Activated naive CD8-positive, alpha-beta T cell (primary cell): ENCODE measurements at regions not wholly inside any gene's neighbourhood (a gene's known extent, or its start where the extent isn't known, plus 50 kb on each side); places are given as distances from the start of the nearest gene placed in this dataset.
"Not testable (repeated sequence)": the region's sequence is repeated elsewhere in the genome, so short reads cannot be mapped to it uniquely, and the experiment has no call there.

Source experiments
- H3K27ac Mint-ChIP-seq: one replicate; pipeline ENCODE4 v1.8.0; 2021; ENCODE audit warnings: mixed read lengths
- H3K27me3 Mint-ChIP-seq: one replicate; pipeline ENCODE4 v1.8.0; 2021; ENCODE audit warnings: mixed read lengths
- H3K36me3 Mint-ChIP-seq: one replicate; pipeline ENCODE4 v1.8.0; 2021; ENCODE audit warnings: mixed read lengths
- H3K4me1 Mint-ChIP-seq: one replicate; pipeline ENCODE4 v1.8.0; 2021; ENCODE audit warnings: low read depth, mixed read lengths
- H3K4me3 Mint-ChIP-seq: one replicate; pipeline ENCODE4 v1.8.0; 2021; ENCODE audit warnings: mild to moderate bottlenecking, mixed read lengths
- H3K9me3 Mint-ChIP-seq: one replicate; pipeline ENCODE4 v1.8.0; 2021; ENCODE audit warnings: low read depth, mixed read lengths

DNA sequence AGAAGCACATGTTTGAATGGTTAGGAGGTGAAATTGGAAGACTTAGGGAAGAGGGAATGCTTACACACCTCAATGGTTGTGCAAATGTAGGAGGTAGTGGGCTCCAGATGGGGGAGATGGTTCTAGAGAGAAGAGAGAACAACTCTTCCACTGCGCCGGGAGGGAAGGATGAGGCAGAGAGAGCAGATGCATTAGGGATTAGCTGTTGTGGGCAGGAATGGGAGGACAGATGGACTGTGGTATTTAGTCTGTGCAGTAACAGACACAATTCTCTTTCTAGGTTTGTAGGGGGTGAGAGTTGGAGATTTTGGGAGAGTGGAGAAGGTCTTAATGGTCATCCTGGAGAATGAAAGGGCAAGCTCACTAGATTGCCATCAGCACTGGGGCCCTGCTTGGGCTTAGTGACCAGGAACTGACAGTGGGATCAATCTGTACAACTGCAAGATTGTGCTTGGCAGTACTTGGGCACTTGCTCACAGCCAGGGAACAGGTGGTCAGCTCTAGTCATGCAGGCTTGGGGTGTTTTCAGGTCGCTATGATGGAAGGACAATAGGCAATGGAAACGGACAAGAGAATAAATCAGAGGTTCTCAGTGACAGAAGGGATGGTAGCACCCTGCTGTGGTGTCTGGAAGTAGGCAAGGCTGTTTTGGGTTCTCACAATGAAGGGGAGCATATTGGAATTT, 182.0 kb upstream of the MYLIP start:
- Mint-ChIP-seq H3K9me3 (no peaks in the 10 kb centered on the region), H3K27me3 (no peaks in the 10 kb centered on the region), H3K4me3 (no peak overlapping the region), H3K4me1 (no peaks in the 10 kb centered on the region), H3K27ac (no peak overlapping the region), H3K36me3 (no peaks in the 10 kb centered on the region)

DNA sequence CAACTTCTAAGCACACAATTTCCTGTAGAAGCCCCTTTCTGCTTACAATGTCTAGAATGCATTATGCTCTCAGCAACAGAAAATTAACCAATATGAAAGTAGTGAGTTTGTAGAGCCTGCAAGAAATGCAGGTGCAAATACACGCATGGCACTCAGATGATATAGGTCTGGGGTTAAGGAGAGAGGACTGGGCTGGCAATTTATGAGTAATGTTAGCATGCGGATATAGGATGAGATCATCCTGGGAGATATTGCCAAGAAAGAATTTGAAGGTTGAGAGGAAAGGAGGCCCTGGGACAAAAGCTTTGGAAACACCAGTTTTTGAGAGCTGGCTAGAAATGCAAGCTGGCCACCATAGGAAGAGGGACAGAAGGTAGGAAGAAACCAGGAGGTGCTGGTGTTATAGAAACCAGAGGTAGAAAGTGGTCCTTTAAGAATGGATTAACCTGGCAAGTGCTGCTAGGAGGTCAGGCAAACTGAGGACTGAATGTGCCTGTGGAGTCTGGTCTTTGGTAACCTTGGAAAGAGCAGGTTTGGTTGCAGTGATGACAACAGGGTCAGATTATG, 183.2 kb upstream of the MYLIP start:
- Mint-ChIP-seq H3K4me3 (no peak overlapping the region), H3K4me1 (no peaks in the 10 kb centered on the region), H3K9me3 (no peaks in the 10 kb centered on the region), H3K27ac (no peak overlapping the region), H3K36me3 (no peaks in the 10 kb centered on the region), H3K27me3 (no peaks in the 10 kb centered on the region)

DNA sequence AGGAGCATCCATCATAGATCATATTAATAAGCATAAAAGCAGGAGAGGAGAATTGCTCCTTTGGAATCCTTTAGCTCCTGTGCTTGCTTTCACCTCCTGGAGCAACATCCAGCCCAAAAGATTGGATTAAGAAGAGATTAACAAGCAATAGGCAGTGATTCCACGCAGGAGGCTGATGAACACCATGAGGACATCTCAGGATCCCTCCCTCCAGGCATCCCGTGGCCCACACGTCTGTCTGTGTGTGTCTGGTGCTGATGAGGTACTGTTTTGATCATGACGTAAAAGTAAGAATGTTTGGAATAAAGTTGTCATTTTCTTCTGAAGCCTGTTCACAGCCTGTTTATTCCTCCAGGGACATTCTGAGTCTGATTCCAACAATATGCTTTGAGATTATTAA, 185.5 kb upstream of the MYLIP start:
- Mint-ChIP-seq H3K27ac (no peak overlapping the region), H3K4me1 (no peaks in the 10 kb centered on the region), H3K9me3 (no peaks in the 10 kb centered on the region), H3K4me3 (no peak overlapping the region), H3K27me3 (no peaks in the 10 kb centered on the region), H3K36me3 (no peaks in the 10 kb centered on the region)

DNA sequence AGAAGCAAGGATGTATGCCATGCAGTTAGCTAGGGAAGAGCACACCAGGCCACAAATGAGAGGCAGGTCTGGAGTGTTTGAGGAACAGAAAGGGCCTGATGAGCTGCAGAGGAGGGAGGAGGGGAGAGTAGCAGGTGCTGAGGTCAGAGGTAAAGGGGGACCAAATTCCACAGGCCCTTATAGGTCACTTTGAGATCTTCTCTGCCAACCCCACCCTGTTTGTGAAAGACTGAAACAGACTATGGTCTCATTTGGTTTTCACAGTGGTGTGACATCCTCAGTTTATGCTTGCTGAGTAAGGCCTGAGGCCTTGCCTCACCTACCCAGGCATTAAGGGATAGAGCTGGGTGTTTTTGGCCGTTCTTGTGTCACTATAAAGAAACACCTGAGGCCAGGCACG, 187.7 kb upstream of the MYLIP start:
- H3K9me3 Mint-ChIP-seq = no peaks in the 10 kb centered on the region
- no peaks in the 10 kb centered on the region for H3K36me3 Mint-ChIP-seq
- H3K27ac Mint-ChIP-seq = no peak overlapping the region
- no peaks in the 10 kb centered on the region for H3K27me3 Mint-ChIP-seq
- H3K4me1 Mint-ChIP-seq = no peaks in the 10 kb centered on the region
- H3K4me3 Mint-ChIP-seq = no peak overlapping the region

DNA sequence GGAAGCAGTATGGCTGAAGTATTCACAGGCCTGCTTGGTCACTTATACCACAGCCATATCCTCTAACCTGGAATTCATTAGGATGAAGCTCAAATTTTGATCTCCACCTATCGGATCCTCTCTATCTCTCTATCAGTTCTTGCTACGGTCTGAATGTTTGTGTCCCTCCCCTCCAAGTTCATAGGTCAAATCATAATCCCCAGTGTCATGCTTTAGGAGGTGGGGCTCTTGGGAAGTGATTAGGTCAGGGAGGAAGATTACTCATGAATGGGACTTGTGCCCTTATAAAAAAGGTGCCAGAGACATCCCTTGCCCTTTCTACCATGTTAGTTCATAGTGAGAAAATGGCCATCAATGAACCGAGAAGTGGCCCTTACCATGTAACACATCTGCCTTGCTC, 190.8 kb upstream of the MYLIP start:
- H3K4me1 Mint-ChIP-seq = no peaks in the 10 kb centered on the region
- H3K36me3 Mint-ChIP-seq = no peaks in the 10 kb centered on the region
- no peaks in the 10 kb centered on the region for H3K9me3 Mint-ChIP-seq
- H3K27ac Mint-ChIP-seq = no peak overlapping the region
- no peaks in the 10 kb centered on the region for H3K27me3 Mint-ChIP-seq
- no peak overlapping the region for H3K4me3 Mint-ChIP-seq

DNA sequence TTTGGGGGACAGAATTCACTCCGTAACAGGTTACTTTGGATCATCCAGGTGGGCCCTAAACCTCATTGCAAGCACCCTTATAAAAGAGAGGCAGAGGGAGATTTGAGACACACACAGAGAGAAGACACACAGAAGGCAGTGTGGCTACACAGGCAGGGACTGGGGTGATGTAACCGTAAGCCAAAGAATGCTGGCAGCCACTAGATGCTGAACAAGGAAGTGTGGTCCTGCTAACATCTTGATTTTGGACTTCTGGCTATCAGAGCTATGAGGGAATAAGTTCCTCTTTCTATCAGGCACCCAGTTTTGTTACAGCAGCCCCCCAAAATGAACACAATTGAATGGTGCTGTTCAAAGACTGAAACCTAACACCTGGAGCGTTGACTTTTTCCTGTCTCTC, 191.3 kb upstream of the MYLIP start:
- no peaks in the 10 kb centered on the region for H3K9me3 Mint-ChIP-seq
- no peaks in the 10 kb centered on the region for H3K4me1 Mint-ChIP-seq
- no peaks in the 10 kb centered on the region for H3K36me3 Mint-ChIP-seq
- H3K27ac Mint-ChIP-seq = no peak overlapping the region
- H3K4me3 Mint-ChIP-seq = no peak overlapping the region
- no peaks in the 10 kb centered on the region for H3K27me3 Mint-ChIP-seq

DNA sequence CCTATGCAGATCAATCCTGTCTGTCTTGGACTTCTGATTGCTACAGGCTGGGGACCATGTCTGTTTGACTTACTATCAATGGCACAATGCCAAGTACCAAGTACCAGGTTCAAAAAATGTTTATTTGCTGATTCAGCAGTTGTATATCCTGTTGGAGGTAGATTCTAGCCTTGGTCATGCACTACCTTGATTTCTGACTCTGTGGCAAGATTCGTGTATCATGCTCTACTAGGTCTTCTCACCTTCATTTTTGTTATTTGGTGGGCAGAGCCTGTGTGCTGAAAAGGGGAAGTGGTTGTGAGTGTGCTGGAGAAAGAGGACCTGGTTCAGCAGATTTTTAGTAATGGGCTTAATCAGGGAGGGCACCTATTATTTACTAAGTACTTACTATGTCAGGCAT, 192.4 kb upstream of the MYLIP start:
- Mint-ChIP-seq H3K27ac (no peak overlapping the region), H3K27me3 (no peaks in the 10 kb centered on the region), H3K4me1 (no peaks in the 10 kb centered on the region), H3K4me3 (no peak overlapping the region), H3K36me3 (peaks cover 3% of the 10 kb centered on the region), H3K9me3 (peaks cover 6% of the 10 kb centered on the region)

DNA sequence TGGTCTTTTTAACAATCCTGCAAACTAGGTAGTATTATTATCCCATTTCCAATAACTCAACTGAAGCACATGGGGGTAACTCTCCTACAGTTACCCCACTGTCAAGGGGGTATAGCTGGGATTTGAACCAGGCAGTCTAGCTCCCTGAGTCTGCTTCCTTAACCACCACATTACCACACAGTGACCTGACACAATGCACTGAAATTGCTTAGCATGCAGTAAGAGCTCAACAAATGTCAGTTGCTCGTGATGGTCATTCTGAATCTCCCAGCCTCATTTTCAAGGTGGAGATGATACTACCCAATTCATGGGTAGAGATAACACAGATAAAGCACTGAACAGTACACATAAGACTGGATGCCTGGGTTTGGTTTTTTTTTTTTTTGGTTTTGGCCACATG, 193.2 kb upstream of the MYLIP start:
- H3K4me3 Mint-ChIP-seq = no peak overlapping the region

DNA sequence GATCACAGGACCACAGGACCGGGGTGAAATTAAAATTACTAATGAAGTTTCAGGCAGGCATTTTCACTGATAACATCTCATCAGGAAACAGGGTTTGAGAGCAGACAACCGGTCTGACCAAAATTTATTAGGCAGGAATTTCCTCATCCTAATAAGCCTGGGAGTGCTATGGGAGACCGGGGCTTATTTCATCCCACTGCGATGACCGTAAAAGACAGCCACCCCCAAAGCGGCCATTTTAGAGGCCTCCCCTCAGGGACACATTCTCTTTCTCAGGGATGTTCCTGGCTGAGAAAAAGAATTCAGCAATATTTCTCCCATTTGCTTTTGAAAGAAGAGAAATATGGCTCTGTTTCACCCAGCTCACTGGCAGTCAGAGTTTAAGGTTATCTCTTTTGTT, 197.2 kb upstream of the MYLIP start:
- not testable (repeated sequence) for H3K27ac Mint-ChIP-seq, H3K4me3 Mint-ChIP-seq, H3K27me3 Mint-ChIP-seq, H3K4me1 Mint-ChIP-seq
- Mint-ChIP-seq H3K36me3 (peaks cover 15% of the 10 kb centered on the region), H3K9me3 (peaks cover 21% of the 10 kb centered on the region)

More for the DNA sequence above, 193.2 kb upstream of the MYLIP start:
- Mint-ChIP-seq H3K27me3 (no peaks in the 10 kb centered on the region), H3K27ac (no peak overlapping the region), H3K9me3 (peaks cover 12% of the 10 kb centered on the region), H3K36me3 (peaks cover 9% of the 10 kb centered on the region), H3K4me1 (no peaks in the 10 kb centered on the region)

DNA sequence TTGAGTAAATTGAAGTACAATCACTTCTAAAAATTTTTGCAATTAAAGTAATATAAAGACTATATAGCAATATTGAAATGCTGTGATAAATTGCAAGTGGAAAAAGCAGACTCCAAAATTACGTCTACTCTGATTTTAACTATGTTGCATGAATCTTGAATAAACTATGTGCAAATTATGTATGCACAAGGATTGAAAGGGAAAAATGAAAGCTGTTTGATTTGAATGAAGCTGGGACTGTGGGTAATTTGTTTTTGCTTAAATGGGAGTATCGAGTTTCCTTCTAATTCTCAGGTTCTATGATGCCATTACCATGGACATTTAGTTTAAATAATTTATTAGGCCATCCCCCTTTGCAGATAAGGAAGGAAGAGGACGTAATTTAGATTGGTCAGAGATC, 198.7 kb upstream of the MYLIP start:
- Mint-ChIP-seq H3K9me3 (peaks cover 21% of the 10 kb centered on the region), H3K36me3 (peaks cover 15% of the 10 kb centered on the region), H3K27ac (no peak overlapping the region), H3K4me3 (no peak overlapping the region), H3K4me1 (no peaks in the 10 kb centered on the region), H3K27me3 (no peaks in the 10 kb centered on the region)

DNA sequence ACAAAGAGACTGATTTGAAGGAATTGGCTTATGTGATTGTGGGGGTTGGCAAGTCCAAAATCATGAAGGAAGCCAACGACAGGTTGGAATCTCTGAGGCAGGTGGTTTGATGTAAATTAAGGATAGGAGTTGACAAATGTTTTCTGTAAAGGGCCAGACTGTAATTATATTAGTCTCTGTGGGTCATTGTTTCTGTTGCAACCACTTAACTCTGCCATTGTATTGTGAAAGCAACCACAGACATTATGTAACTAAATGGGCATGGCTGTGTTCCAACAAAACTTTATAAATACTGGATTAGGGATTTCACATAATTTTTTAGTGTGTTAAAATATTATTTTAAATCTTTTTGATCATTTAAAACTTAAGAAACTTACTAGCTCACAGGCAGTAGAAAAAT, 199.2 kb upstream of the MYLIP start:
- H3K27ac Mint-ChIP-seq = no peak overlapping the region
- H3K36me3 Mint-ChIP-seq = peaks cover 15% of the 10 kb centered on the region
- no peaks in the 10 kb centered on the region for H3K27me3 Mint-ChIP-seq
- H3K4me3 Mint-ChIP-seq = no peak overlapping the region
- peaks cover 21% of the 10 kb centered on the region for H3K9me3 Mint-ChIP-seq
- H3K4me1 Mint-ChIP-seq = no peaks in the 10 kb centered on the region

DNA sequence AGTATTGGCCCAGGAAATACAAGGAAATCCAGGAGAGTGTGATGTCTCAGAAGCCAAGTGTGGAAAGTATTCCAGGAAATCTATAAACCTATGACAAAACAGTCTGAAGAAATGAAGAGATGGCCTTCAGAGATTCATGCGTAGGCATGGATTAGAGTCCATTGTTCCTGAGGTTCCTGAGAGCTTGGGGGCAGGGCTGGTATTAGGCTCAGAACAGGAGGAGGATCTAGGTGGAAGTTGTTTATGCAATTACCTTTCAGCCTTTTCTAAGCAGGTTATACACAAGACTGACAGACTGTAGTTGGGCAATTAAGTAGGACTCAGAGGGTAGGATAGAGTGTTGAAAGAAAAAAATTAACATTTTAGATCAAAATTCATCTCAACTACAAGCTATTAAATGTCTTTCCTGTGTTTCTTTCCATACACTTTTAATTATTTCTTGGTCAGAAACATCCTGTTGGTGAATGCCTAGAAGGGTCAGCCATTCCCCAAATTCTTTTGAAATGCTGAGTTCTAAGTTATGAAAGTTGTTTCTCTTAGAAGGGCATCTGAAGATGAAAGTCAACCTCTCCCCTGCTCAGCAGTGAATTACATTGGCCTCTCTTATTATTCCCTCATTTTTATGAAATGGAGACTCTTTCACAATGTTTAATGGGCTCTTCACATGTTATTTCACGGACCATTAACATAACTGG, 201.2 kb upstream of the MYLIP start:
- H3K27me3 Mint-ChIP-seq = no peaks in the 10 kb centered on the region

DNA sequence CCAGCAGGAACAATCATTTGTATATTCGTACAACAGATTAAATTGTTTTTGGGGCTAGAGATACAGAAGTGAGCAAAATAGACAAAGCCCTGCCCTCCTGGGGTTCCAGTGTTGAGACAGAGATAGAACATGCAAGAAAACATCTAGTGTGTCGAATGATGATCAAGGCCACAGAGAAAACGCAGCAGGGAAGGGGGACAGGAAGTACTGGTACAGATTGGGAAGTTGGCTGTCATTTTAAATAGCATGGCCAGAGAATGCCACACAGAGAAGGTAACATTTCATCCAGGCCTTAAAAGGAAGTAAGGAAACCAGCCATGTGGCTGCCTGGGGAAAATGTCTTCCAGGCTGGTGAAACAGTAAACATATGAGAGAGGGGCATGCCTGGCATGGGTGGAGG, 202.6 kb upstream of the MYLIP start:
- H3K9me3 Mint-ChIP-seq = peaks cover 12% of the 10 kb centered on the region
- H3K27me3 Mint-ChIP-seq = no peaks in the 10 kb centered on the region
- no peaks in the 10 kb centered on the region for H3K4me1 Mint-ChIP-seq
- no peak overlapping the region for H3K4me3 Mint-ChIP-seq
- H3K36me3 Mint-ChIP-seq = peaks cover 11% of the 10 kb centered on the region
- H3K27ac Mint-ChIP-seq = no peak overlapping the region

More for the DNA sequence above, 201.2 kb upstream of the MYLIP start:
- Mint-ChIP-seq H3K4me1 (no peaks in the 10 kb centered on the region), H3K27ac (no peak overlapping the region), H3K9me3 (peaks cover 21% of the 10 kb centered on the region), H3K4me3 (no peak overlapping the region), H3K36me3 (peaks cover 15% of the 10 kb centered on the region)

DNA sequence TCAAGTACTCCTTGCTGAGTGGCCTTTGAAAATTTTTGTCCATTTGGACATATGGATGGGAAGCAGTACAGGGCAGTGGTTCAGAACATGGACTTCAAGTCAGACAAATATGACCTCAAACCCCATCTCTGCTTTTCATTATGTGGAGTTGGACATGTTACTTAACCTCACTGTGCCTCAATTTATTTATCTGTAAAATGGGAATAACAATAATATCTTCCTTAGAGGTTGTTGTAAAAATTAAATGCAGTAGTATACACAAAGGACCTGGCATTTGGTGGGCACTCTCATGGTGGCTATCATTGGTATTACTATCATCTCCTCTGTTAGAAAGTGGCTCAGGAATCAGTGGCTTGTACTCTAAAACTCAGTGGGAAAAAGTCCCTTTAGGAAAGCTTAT, 204.0 kb upstream of the MYLIP start:
- Mint-ChIP-seq H3K4me3 (no peak overlapping the region), H3K4me1 (no peaks in the 10 kb centered on the region), H3K27me3 (no peaks in the 10 kb centered on the region), H3K9me3 (peaks cover 4% of the 10 kb centered on the region), H3K36me3 (peaks cover 4% of the 10 kb centered on the region), H3K27ac (no peak overlapping the region)

DNA sequence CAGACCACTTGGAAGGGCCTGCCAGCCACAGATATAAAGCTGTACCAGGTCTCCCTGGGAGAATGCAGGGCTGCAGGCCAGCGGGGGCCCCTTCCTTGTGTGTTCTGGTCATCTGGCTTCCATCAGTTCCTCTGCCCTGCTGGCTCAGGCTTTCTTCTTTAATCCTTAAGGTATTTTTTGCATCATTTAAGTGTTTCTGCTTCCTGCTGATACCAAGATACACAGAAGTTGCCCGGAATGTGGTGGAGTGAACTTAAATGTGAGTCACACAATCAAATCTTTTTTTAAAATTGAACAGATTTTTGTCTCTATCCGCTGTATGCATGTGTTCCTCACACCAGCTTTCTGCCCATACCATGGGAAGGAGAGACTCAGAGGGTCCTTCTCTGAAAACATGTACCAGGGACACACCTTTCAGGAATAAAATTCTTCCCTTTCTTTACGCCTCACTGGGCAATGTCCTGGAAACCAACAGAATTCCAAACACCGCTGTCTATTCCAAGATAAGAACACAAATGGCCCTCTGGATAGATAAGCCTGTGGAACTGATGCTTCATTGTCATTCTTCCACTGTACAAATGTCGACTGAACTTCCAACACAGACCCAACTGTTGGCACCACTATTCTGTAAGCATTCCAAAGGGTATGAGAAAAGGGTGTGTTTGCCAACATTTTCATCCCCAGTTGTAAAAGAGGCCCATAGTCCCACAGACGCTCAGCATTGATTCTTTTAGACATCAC, 206.2 kb upstream of the MYLIP start:
- Mint-ChIP-seq H3K36me3 (no peaks in the 10 kb centered on the region), H3K4me3 (no peak overlapping the region), H3K9me3 (no peaks in the 10 kb centered on the region), H3K27me3 (no peaks in the 10 kb centered on the region), H3K4me1 (no peaks in the 10 kb centered on the region), H3K27ac (no peak overlapping the region)
